A549 (cell line): ENCODE measurements at regions not wholly inside any gene's neighbourhood (a gene's known extent, or its start where the extent isn't known, plus 50 kb on each side); places are given as distances from the start of the nearest gene placed in this dataset.

Experiments used
- ATAC-seq, 2 experiments: fragments of 200-7000 bp in 1 of 2; fragments of >200 bp in 1 of 2; cut with Nextera tagmentation in 1 of 2; cut with Tn5 transposase in 1 of 2; 3 replicates each; pipeline versions ENCODE4 v1.8.0 to v1.9.1; 2018 to 2020; ENCODE audit warnings: mild to moderate bottlenecking in 1 of 2, moderate library complexity in 1 of 2
- CTCF ChIA-PET: fragments of 300-600 bp; sonication (Branson Sonifier 250); formaldehyde crosslinking; extraction: SDS; loops from one replicate; lab custom pipeline; 2021; ENCODE audit warnings: antibody characterized with exemption, inconsistent platforms; lab: Yijun Ruan, JAX
- POLR2A ChIA-PET: fragments of 350-600 bp; formaldehyde crosslinking; extraction: SDS; loops from one replicate; lab custom pipeline; 2021; ENCODE audit warnings: antibody characterized with exemption, inconsistent platforms; lab: Yijun Ruan, JAX
- DNase-seq, 2 experiments: peaks; one replicate each; pipeline versions ENCODE4 v3.0.0 to v3.0.0-alpha.2; 2011 to 2016; ENCODE audit warnings: low read depth in 1 of 2, low spot score in 1 of 2
- FAIRE-seq: peaks from 2 replicates; lab custom pipeline; 2011; peaks lifted over from hg19 to GRCh38; lab: Jason Lieb, UNC
- H3K27ac ChIP-seq, 2 experiments: fragments of >200 bp; sonication (Bioruptor Twin); formaldehyde crosslinking; 3 replicates each; pipeline ENCODE4 v1.5.1; 2016 to 2017
- H3K4me1 ChIP-seq: fragments of >200 bp; sonication (Bioruptor Twin); formaldehyde crosslinking; 3 replicates; pipeline ENCODE4 v1.6.1; 2016
- H3K4me2 ChIP-seq: fragments of >200 bp; sonication (Bioruptor Twin); formaldehyde crosslinking; 3 replicates; pipeline ENCODE4 v1.6.1; 2016
- H3K4me3 ChIP-seq: fragments of >200 bp; sonication (Bioruptor Twin); formaldehyde crosslinking; 3 replicates; pipeline ENCODE4 v1.5.1; 2016
- H3K9me3 ChIP-seq: fragments of >200 bp; sonication (Bioruptor Twin); formaldehyde crosslinking; 3 replicates; pipeline ENCODE4 v1.6.1; 2016
- BHLHE40 ChIP-seq: IDR thresholded peaks from 2 replicates; pipeline ENCODE4 v1.6.1; 2012; ENCODE audit warnings: low read depth, low read length, inconsistent platforms
- CBX2 ChIP-seq: fragments of 200-600 bp; sonication (generic); IDR thresholded peaks from 2 replicates; pipeline ENCODE4 v1.6.1; 2016; ENCODE audit warnings: low read depth, mild to moderate bottlenecking, borderline replicate concordance
- CEBPB ChIP-seq, 2 experiments: fragments of >200 bp in 1 of 2; sonication (Bioruptor Twin) in 1 of 2; formaldehyde crosslinking in 1 of 2; IDR thresholded peaks; 2 replicates each; pipeline ENCODE4 v1.6.1; 2012 to 2016
- CHD2 ChIP-seq: fragments of 150-350 bp; IDR thresholded peaks from 2 replicates; pipeline ENCODE4 v1.6.1; 2014; ENCODE audit warnings: low read length; ENCODE audit not compliant: partially characterized antibody
- CTCF ChIP-seq: fragments of >200 bp; sonication (Bioruptor Twin); formaldehyde crosslinking; IDR thresholded peaks from 3 replicates; pipeline ENCODE4 v1.5.1; 2016
- E2F6 ChIP-seq: IDR thresholded peaks from 2 replicates; pipeline ENCODE4 v1.6.1; 2012; ENCODE audit warnings: low read depth, borderline replicate concordance
- EHF ChIP-seq: fragments of 250-450 bp; sonication (Bioruptor Pico); IDR thresholded peaks from 2 replicates; pipeline ENCODE4 v1.5.0; 2020; ENCODE audit warnings: mild to moderate bottlenecking
- FOSL2 ChIP-seq, 2 experiments: fragments of 450-650 bp in 1 of 2; fragments of >200 bp in 1 of 2; sonication (Bioruptor Twin) in 1 of 2; formaldehyde crosslinking; IDR thresholded peaks; 2 replicates each; pipeline versions ENCODE4 v1.5.0 to v1.6.1; 2016 to 2020; ENCODE audit warnings: mild to moderate bottlenecking in 1 of 2, moderate library complexity in 1 of 2
- HES2 ChIP-seq: fragments of >200 bp; sonication (Bioruptor Twin); formaldehyde crosslinking; IDR thresholded peaks from 2 replicates; pipeline ENCODE4 v1.6.1; 2016
- HOXA7 ChIP-seq: fragments of 250-450 bp; sonication (Bioruptor Pico); IDR thresholded peaks from 2 replicates; pipeline ENCODE4 v1.5.0; 2020; ENCODE audit warnings: mild to moderate bottlenecking, moderate library complexity
- HOXB13 ChIP-seq: fragments of 250-450 bp; sonication (Bioruptor Pico); IDR thresholded peaks from 2 replicates; pipeline ENCODE4 v1.5.0; 2020; ENCODE audit warnings: low read depth, mild to moderate bottlenecking, moderate library complexity
- HOXB5 ChIP-seq: fragments of 250-450 bp; sonication (Bioruptor Pico); IDR thresholded peaks from 2 replicates; pipeline ENCODE4 v1.5.0; 2020; ENCODE audit warnings: mild to moderate bottlenecking, moderate library complexity
- MYC ChIP-seq: IDR thresholded peaks from 2 replicates; pipeline ENCODE4 v1.6.1; 2012; ENCODE audit warnings: mild to moderate bottlenecking, inconsistent platforms, low read length, improper control_type of control experiment, borderline replicate concordance
- NFE2L2 ChIP-seq: fragments of 150-350 bp; conservative IDR thresholded peaks from 2 replicates; pipeline ENCODE4 v1.6.1; 2014; ENCODE audit warnings: low read length
- POLR2AphosphoS2 ChIP-seq: conservative IDR thresholded peaks from 2 replicates; pipeline ENCODE4 v1.6.1; 2012; ENCODE audit warnings: low read length, improper control_type of control experiment, inconsistent platforms
- RNF2 ChIP-seq: fragments of 200-600 bp; sonication (generic); IDR thresholded peaks from 2 replicates; pipeline ENCODE4 v1.6.1; 2016; ENCODE audit warnings: low read depth, mild to moderate bottlenecking, antibody characterized with exemption, moderate library complexity, borderline replicate concordance
- TP53 ChIP-seq: fragments of 250-450 bp; sonication (Bioruptor Pico); IDR thresholded peaks from 2 replicates; pipeline ENCODE4 v1.5.0; 2021; ENCODE audit warnings: mild to moderate bottlenecking, moderate library complexity
- ZFP36 ChIP-seq: fragments of 450-650 bp; IDR thresholded peaks from 2 replicates; pipeline ENCODE4 v1.6.1; 2014; ENCODE audit warnings: borderline replicate concordance; ENCODE audit not compliant: partially characterized antibody
- ZNF302 ChIP-seq: fragments of 250-450 bp; sonication (Bioruptor Pico); IDR thresholded peaks from 2 replicates; pipeline ENCODE4 v1.9.0; 2021; ENCODE audit warnings: inconsistent platforms, mild to moderate bottlenecking, moderate library complexity
- WGBS: methylation state at CpG from one replicate; pipeline ENCODE4 v1.1.6; 2017; ENCODE audit errors: missing lambda C conversion rate; 5-methylcytosine and 5-hydroxymethylcytosine counted together

- DNase-seq: no peak
- H3K9me3 ChIP-seq: no peaks in the 10 kb centered on the region
- POLR2A ChIA-PET: no interaction called here
- WGBS: 41% methylated on average over 7 of the region's 12 CpGs
- no peak overlapping the region for H3K4me3 ChIP-seq
- no peak overlapping the region for H3K27ac ChIP-seq
- no peak overlapping the region for H3K4me2 ChIP-seq
- CTCF ChIA-PET: no interaction called here
- ATAC-seq: no peak
- no peak for FAIRE-seq
- TF ChIP-seq FOSL2 (IDR thresholded peaks at IDR 0.05): no peak
- no peak for TF ChIP-seq FOSL2 (CRISPR knock-in tag; IDR thresholded peaks at IDR 0.05)
- no peak for TF ChIP-seq CTCF
- TF ChIP-seq POLR2AphosphoS2: no peak
- TF ChIP-seq ZNF302 (CRISPR knock-in tag): no peak
- no peak for TF ChIP-seq EHF
- TF ChIP-seq E2F6: no peak
- TF ChIP-seq RNF2: no peak
- no peak for TF ChIP-seq BHLHE40
- no peak for TF ChIP-seq NFE2L2
- no peak for TF ChIP-seq ZFP36
- no peak for TF ChIP-seq CHD2
- no peak for TF ChIP-seq HOXA7 (CRISPR knock-in tag)
- no peak for TF ChIP-seq HES2
- TF ChIP-seq CEBPB (IDR thresholded peaks at IDR 0.05): no peak
- TF ChIP-seq MYC: no peak
- H3K4me1 ChIP-seq: no peaks in the 10 kb centered on the region
These were observed 53.6 kb upstream of the SPACA7 start for GRCh38 chr13:112322557-112322956.

- ChIA-PET CTCF (no interaction called here), POLR2A (no interaction called here)
- WGBS: 17% methylated on average over 12 of the region's 16 CpGs
- Histone ChIP-seq H3K4me1 (no peaks in the 10 kb centered on the region), H3K9me3 (no peaks in the 10 kb centered on the region), H3K27ac (no peak overlapping the region), H3K4me2 (no peak overlapping the region), H3K4me3 (no peak overlapping the region)
- no peak for DNase-seq
- no peak for ATAC-seq
- no peak for FAIRE-seq
- TF ChIP-seq NFE2L2 (no peak), FOSL2 (IDR thresholded peaks at IDR 0.05) (no peak), FOSL2 (CRISPR knock-in tag; IDR thresholded peaks at IDR 0.05) (no peak), CBX2 (no peak), HOXB5 (CRISPR knock-in tag) (no peak)
These were observed 52.0 kb upstream of the SPACA7 start for GRCh38 chr13:112324116-112324515.

GRCh38 chr13:112325142-112325808 lies 50.9 kb upstream of the SPACA7 start:
- Histone ChIP-seq H3K9me3 (no peaks in the 10 kb centered on the region), H3K4me1 (no peaks in the 10 kb centered on the region), H3K4me3 (no peak overlapping the region)
- ChIA-PET POLR2A (no interaction called here), CTCF (no interaction called here)
- FAIRE-seq: no peak
- TF ChIP-seq TP53 (CRISPR knock-in tag) (no peak), HOXB13 (CRISPR knock-in tag) (no peak)
- TF ChIP-seq, all 56 proteins: peak for 0
- WGBS: 13% methylated on average over 18 of the region's 26 CpGs
- H3K27ac ChIP-seq: no peak overlapping the region
- no peak overlapping the region for H3K4me2 ChIP-seq
- no peak for DNase-seq
- ATAC-seq: no peak
